ENCODE measurements at regions not wholly inside any gene's neighbourhood (a gene's known extent, or its start where the extent isn't known, plus 50 kb on each side); places are given as distances from the start of the nearest gene placed in this dataset.

DNA sequence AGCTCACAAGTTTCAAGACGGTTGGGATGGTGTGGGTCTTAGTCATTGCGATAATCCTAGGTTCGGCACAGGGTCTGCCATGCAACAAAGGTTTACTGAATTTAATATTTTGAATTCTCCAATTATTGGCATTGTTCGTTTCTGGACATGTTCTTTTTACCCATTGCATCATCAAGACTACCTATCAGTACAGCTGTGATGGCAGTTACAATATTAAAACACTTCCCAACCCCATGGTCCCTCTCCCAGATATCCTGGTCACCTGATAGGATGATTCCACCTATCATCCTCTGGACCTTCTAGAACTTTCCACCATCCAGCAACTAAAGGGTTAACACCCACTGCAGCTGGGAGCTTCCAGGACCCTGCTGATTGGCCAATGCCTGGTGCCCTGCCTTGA, 377.8 kb upstream of the PRKCQ start:
- in situ Hi-C loops (cut with HindIII; ENCODE audit: low sequenced_read_pairs), result no loop called here
- DNase-seq (ENCODE audit: low read depth, low spot score), result no peak
- TF ChIP-seq, protein P1, sequence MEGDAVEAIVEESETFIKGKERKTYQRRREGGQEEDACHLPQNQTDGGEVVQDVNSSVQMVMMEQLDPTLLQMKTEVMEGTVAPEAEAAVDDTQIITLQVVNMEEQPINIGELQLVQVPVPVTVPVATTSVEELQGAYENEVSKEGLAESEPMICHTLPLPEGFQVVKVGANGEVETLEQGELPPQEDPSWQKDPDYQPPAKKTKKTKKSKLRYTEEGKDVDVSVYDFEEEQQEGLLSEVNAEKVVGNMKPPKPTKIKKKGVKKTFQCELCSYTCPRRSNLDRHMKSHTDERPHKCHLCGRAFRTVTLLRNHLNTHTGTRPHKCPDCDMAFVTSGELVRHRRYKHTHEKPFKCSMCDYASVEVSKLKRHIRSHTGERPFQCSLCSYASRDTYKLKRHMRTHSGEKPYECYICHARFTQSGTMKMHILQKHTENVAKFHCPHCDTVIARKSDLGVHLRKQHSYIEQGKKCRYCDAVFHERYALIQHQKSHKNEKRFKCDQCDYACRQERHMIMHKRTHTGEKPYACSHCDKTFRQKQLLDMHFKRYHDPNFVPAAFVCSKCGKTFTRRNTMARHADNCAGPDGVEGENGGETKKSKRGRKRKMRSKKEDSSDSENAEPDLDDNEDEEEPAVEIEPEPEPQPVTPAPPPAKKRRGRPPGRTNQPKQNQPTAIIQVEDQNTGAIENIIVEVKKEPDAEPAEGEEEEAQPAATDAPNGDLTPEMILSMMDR (IDR thresholded peaks at IDR 0.05; ENCODE audit: low read depth, low read length), result no peak
- no peak overlapping the region for H3K4me3 ChIP-seq (ENCODE audit: low read depth, low read length)

DNA sequence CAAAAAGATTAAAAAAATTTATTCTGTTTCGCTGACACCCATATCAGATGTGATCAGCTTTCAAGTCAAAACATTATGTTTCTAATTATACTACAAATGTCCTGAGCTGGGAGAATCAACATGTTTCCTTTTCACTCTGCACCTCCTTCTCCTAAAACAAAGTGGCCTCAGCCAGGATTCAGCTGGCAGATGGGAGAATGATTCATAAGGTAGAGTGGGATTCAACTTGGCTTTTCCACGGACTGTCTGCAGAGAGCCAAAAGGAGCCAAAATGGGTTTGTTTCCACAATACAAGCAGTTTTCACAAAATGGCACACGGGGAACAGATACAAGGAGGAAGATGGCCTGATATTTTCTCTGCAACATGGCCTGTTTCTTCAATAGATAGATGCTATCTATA, 376.5 kb upstream of the PRKCQ start:
- DNase-seq (ENCODE audit: low read depth, low spot score), result no peak
- TF ChIP-seq, protein P1 (IDR thresholded peaks at IDR 0.05; ENCODE audit: low read depth, low read length), result no peak
- in situ Hi-C loops (cut with HindIII; ENCODE audit: low sequenced_read_pairs), result no loop called here
- H3K4me3 ChIP-seq (ENCODE audit: low read depth, low read length), result no peak overlapping the region

DNA sequence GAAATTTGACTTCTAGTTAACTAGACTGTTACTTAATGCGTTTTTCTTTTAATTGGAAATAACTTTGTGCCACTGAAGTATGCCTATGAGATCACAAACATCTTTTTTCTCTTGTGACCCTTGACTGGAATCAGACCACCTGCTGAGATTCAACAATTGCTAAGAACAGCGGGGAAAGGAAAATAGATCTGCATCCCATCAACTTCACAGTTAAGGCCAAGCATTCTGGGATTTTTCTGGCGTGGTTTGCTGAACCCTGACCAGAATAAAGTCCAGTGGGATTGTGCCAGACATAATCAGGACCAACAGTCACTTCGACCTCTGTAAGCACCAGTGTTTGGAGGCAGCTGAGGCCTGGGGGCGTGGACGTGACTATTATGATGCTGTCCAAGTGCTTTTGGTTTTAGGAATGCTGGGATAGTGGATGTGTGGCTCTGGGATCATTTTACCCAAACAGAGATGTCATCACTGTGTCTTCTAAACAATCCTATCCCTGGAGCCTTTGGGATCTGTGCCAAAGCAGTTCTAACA, 373.3 kb upstream of the PRKCQ start:
- peak; percentile 43 for DNase-seq (ENCODE audit: low read depth, low spot score)
- no peak overlapping the region for H3K4me3 ChIP-seq (ENCODE audit: low read depth, low read length)
- TF ChIP-seq, protein P1 (IDR thresholded peaks at IDR 0.05; ENCODE audit: low read depth, low read length), result no peak
- in situ Hi-C loops (cut with HindIII; ENCODE audit: low sequenced_read_pairs), result no loop called here

DNA sequence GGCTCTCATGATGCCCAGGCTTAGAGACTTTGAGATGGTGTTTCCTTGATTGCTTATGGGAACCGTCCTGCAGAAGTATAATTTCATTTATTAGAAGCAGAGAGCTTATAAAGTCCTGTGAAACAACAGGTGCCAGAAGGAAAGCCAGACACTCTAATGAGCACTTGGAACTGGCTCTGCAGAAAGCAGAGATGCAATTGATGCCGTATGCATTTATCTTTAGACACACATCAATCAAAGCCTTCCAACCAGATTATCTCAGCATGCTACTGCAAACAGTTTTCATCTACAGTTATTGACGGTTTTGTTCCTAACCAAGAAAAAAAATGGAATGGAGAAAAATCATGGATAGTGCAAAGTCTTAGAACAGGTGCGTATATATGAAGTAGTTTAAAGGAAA, 371.7 kb upstream of the PRKCQ start:
- TF ChIP-seq, protein P1 (IDR thresholded peaks at IDR 0.05; ENCODE audit: low read depth, low read length), result no peak
- in situ Hi-C loops (cut with HindIII; ENCODE audit: low sequenced_read_pairs), result no loop called here
- DNase-seq (ENCODE audit: low read depth, low spot score), result no peak

DNA sequence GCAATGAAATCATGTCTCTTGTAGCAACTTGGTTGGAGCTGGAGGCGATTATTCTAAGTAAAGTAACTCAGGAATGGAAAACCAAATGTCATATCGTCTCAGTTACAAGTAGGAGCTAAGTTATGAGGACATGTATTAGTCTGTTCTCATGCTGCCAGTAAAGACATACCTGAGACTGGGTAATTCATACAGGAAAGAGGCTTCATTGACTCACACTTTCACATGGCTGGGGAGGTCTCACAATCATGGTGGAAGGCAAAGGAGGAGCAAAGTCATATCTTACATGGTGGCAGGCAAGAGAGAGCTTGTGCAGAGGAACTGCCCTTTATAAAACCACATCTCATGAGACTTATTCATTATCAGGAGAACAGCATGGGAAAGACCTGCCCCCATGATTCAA, 370.1 kb upstream of the PRKCQ start:
- TF ChIP-seq, protein P1 (IDR thresholded peaks at IDR 0.05; ENCODE audit: low read depth, low read length), result no peak
- in situ Hi-C loops (cut with HindIII; ENCODE audit: low sequenced_read_pairs), result no loop called here
- DNase-seq (ENCODE audit: low read depth, low spot score), result no peak
- H3K4me3 ChIP-seq (ENCODE audit: low read depth, low read length), result no peak overlapping the region

More for the DNA sequence above, 371.7 kb upstream of the PRKCQ start:
- no peak overlapping the region for H3K4me3 ChIP-seq (ENCODE audit: low read depth, low read length)

DNA sequence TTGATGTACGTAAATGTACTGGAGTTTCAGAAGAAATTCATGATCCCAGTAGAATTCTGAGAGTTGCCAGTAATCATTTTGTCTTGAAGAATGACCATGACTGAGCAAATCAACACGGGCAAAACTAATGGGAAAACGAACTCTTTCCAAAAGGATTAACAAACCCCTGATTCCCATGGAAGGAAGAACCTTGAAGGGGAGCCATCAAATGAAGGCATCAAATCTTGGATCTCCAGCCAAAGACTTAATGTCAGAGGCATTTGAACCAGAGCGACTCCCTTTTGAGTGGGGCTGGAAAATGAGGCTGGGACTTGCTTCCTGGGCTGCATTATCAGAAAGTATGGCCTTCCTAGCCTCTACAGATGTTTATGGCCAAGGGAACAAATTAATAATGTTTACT, 364.4 kb upstream of the PRKCQ start:
- no peak for DNase-seq (ENCODE audit: low read depth, low spot score)
- H3K4me3 ChIP-seq (ENCODE audit: low read depth, low read length), result no peak overlapping the region
- TF ChIP-seq, protein P1 (IDR thresholded peaks at IDR 0.05; ENCODE audit: low read depth, low read length), result no peak
- in situ Hi-C loops (cut with HindIII; ENCODE audit: low sequenced_read_pairs), result no loop called here

DNA sequence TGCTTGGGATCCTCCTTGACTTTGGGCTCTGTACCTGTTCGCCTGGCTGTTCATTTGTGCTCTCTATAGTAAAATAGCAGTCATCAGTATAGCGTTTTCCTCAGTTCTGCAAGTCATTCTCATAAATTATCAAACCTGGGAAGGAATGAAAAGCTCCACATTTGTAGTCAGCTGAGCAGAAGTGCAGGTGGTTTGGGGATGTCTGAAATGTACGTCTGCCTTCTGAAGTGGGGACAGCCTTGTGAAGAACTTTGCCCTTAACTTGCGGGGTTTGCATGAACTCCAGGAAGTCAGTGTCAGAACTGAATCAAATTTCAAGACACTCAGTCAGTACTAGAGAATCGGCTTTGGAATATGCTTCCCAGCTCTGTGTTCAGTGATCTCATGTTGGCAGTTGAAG, 358.3 kb upstream of the PRKCQ start:
- H3K4me3 ChIP-seq (ENCODE audit: low read depth, low read length), result no peak overlapping the region
- DNase-seq (ENCODE audit: low read depth, low spot score), result no peak
- in situ Hi-C loops (cut with HindIII; ENCODE audit: low sequenced_read_pairs), result no loop called here
- TF ChIP-seq, protein P1 (IDR thresholded peaks at IDR 0.05; ENCODE audit: low read depth, low read length), result no peak

All from astrocyte of the spinal cord (primary cell).